Activated CD4-positive, alpha-beta T cell treated with anti-CD3 and anti-CD28 coated beads, Interleukin-2, amount 50 U/mL, for 1 hour (primary cell): ENCODE measurements at regions not wholly inside any gene's neighbourhood (a gene's known extent, or its start where the extent isn't known, plus 50 kb on each side); places are given as distances from the start of the nearest gene placed in this dataset.

ENCODE experiments used
- DNase-seq: peaks from one replicate; pipeline ENCODE4 v3.0.0-alpha.2; 2020

- DNase-seq, result no peak
Observed at GRCh38 chr1:36641776-36642175, 159.1 kb upstream of the CSF3R start.

GRCh38 chr1:36639461-36639860 is 156.7 kb upstream of the CSF3R start:
- no peak for DNase-seq

GRCh38 chr1:36638268-36638667 is 155.6 kb upstream of the CSF3R start:
- no peak for DNase-seq

DNA sequence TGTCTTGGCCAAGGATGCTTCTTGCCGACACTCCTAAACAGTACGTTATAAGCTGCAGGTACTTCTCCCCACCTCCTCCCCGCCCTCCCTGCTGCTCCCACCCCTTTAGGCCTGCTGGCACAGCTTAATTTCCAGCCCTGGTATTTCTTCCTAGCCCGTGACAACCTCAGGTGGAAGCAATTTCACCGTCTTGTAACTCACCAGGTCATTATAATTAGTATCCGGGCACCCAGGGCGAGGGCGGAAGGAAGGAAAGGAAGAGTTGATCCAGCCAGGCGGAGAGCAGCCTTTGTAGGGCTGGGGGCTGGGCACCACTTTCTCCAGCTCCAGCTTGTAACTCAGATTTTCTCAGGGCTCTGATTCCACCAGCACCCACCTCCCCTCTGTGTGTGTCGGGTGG is 153.5 kb upstream of the CSF3R start:
- DNase-seq, result no peak

DNA sequence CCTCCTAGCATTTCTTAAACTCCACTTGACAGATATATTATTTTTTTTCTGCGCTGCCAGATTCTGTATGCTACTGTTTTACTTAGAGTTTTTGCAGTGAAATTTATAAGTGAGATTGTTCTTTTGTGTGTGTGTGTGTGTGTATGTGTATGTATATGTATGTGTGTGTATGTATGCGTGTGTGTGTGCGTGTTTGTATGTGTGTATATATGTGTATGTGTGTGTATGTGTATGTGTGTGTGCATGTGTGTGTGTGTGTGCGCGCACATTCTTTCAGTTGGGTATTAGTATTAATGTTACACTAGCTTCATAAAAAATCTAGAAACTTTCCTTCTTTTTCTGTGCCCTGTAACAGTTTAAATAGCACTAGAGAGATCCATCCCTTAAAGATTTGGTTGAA is 152.6 kb upstream of the CSF3R start:
- DNase-seq, result no peak

GRCh38 chr1:36628804-36629203 is 146.1 kb upstream of the CSF3R start:
- no peak for DNase-seq

DNA sequence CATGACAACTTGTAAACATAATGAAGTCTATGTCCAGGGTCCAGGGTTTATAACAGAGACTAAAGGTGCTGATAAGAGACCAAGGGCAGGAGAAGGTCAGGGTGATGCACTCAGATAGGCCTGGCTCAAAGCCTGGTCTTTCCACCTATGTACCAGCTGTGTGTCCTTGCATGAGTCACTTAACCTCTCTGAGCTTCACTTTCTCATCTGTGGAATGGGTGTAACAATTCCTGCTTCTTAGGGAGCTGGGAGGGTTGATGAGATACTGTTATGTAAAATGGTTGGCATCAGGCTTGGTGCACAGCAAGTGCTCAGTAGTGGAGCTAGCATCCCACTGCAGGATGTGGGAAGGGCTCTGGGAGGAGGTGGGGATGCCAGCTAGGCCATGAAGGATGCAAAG is 143.7 kb upstream of the CSF3R start:
- DNase-seq, result no peak

DNA sequence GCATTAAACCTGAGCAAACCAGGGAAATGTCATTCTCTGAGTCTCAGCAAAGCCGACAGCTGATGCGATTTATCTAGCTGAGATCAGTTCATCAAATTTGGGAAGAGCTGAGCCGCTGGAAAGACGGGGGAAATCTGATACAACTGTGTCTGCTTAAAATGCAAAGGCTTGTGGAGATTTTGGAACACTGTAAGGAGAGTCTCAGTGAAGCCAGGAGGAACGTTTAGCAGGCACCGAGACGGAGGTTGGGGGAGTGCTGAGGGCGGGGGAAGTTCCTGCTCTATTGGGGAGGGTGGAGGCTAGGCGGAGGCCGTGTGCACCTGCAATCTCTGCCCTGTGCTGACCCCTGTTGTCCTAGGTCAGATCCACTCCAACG is 143.2 kb upstream of the CSF3R start:
- no peak for DNase-seq

- no peak for DNase-seq
Observed at GRCh38 chr1:36625253-36625934, 142.7 kb upstream of the CSF3R start.

GRCh38 chr1:36624466-36624865 is 141.8 kb upstream of the CSF3R start:
- DNase-seq, result no peak

DNA sequence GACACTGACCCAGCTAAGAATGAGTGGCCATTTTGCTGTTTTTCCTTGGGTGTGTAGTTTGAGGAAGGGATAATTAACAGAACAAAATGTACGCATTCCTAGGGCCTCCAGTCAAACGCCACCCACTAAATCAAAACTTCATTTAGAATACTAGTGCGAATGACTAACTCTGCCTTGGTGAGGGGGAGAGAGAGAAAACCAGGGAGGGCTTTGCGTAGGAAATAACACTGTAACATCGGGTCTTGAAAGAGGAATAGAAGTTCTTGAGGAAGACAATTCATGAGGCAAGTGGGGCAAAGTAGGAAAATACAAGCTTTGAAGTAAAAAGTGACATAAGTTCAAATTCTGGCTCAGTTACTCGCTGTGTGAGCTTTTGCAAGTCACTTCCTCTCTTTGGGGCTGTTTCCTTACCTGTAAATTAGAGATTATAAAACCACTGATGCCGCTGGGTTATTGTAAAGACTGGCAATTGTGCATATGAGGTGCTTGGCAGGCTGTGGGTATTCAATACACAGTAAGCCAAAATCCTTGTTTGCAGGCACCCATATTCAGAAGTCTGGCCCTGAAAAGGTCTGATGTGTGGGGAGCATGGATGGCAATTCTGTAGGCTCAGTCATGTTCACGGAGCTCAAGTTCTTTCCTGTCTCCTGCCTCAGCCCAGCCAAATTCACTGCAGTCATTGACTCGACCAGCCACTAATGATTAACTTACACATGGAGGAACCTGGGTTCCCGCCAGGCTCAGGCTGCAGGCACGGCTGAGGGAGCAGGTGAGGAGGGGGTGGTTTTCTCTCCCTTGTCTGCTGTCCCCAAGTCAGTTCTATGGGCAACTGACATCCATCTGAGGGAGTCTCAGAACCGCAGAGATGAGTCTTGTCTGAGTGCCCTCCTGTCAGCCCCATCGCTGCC is 140.3 kb upstream of the CSF3R start:
- no peak for DNase-seq

- no peak for DNase-seq
Observed at GRCh38 chr1:36621531-36621930, 138.8 kb upstream of the CSF3R start.

DNA sequence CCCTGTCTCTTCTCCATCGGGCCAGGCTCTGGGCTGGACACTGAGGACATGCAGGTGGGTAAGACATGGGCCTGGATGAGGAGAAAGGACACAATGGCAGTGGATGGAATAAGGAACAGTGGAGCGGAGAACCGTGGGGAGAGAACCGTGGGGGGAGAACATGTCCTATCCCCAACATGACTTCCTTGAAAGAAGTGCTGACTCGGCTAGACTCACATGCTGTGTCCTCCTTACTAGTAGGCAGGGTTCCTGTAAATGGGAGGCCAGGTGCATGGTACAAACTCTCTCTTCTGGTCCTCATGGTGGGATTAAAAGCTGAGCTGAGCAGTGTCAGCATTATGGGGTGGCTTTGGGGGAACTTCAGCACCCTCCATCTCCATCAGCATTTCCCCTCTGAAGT is 137.4 kb upstream of the CSF3R start:
- DNase-seq, result no peak

DNA sequence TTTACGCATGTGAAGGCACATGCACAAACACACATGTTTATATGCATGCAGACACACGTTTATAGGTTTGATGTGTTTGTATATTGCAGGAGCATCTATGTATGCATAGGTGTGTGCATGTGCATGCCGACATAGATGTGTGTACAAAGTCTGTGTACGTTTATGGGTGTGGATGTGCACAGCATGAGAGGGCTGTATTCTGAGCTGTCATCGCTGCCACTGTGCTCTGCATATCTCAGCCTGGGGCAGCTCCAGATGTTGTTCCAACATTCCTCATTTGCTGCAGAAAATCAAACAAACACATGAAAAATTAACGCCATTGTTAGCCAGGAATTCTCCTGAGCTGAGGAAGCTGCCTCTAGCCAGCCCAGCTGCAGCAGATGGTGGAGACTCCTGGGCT is 132.3 kb upstream of the CSF3R start:
- no peak for DNase-seq

DNA sequence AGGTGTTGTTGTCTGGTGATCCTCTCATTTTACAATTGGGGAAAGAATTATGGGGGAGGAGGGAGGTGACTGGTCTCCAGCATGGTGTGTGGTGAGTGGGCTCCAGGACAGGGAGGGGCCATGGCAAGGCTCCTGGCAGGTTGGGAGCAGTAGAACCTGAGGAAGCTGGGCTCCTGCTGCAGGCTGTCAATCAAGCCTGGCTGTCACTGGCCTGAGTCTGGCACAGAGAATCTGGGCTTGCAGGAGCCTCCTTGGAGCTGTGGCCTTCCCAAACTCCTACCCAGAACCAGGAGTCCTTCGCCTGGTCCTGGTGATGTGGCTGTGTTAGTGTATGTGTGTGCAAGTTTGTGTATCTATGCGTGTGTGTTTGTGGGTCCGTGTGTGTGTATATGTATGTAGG is 131.9 kb upstream of the CSF3R start:
- no peak for DNase-seq

GRCh38 chr1:36613721-36614120 is 131.0 kb upstream of the CSF3R start:
- no peak for DNase-seq

DNA sequence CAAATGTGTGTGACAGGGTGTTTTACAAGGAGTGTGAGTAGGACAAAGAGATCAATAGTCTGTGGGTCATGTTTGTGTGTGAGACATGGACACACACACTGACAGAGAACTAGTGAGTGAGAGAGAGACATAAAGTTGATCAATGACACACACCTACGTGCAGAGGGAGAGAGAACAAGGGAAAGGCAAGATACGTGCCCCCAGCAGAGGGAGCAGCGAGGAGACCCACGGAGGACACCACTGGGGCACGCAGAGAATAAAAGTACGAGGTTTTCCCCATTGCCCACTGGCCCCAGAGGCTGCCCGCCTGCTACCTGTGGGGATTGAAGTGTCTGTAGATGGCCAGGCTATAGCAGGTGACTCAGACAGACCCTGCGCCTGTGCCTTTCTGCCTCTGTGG is 130.2 kb upstream of the CSF3R start:
- DNase-seq, result no peak

DNA sequence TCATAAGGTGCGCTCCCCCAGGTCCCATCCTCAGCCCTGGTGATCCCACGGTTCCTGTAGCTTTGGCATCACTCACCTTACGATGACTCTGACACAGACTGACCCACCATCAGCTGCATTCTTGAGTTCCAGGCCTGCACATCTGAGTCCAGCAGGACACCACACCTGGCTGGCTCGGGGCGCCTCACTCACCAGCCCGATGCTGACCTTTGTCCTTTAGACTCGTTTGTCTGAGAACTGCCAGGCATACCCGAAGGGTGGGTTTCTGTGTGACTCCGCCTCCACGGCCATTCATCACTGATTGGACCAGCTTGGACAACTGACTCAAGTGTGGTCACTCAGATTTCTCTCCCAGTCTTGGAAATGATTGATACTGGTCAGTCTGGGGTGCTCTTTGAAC is 129.4 kb upstream of the CSF3R start:
- no peak for DNase-seq

GRCh38 chr1:36609241-36610027 is 126.7 kb upstream of the CSF3R start:
- DNase-seq, result peak; percentile 13

- DNase-seq, result no peak
Observed at GRCh38 chr1:36608272-36608671, 125.6 kb upstream of the CSF3R start.

- DNase-seq, result no peak
Observed at GRCh38 chr1:36607263-36607651, 124.5 kb upstream of the CSF3R start.

DNA sequence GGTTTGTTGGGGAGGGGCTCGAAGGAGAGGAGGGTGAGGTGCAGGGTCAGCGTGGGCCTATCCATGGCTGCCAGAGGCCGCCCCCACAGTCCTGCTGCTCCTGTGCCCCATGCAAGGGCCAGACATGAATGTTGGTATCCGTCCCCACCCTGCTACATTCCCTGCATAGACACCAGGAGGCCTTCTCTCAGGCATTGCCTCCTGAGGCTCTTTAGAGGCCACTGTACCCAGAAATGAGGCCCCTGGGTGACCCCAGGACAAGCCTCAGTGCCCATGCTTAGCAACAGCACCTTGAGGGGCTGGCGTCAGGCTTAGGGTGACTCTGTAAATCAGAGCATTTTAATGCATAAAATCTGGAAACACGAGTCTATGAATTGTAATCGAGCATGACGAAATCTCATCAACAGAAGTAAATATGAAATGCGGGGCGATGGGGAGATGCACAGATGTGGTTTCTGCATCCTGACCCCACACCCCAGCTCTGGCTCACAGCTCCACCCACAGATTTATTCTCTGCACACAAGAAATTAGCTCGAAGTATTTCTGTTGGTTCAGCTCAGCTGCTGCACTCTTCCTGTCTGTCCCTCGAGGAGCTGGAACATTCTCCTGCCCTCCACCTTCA is 124.0 kb upstream of the CSF3R start:
- no peak for DNase-seq

DNA sequence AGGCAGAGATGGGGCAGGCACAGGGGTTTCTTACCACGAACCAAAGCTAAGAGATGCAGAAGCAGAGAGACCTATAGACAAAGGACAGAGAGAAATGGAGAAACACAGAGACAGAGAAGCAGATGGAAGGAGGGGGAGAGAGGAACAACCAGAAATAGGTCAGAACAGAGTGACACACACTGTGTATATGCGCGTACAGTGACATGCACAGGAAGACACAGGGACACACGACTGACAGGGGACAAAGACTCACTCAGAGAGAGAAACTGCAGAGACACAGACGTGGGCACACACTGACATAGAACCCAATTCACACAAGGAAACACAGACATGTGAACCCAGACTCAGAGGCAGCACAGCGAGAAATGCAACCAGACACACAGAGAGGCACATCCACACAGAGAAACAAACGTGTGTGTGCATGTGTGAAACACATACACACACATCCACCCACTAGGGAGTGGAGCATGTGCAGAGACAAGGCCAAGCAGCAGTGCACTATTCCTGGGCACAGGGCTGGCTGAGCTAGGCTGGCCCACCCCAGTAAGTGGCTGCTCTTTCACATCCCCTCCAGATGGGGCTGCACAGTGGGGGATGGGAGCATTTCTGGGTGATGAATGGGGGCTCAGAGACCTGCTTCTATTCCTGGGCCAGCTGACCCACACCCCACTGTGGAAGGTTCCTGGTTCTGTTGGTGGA is 123.4 kb upstream of the CSF3R start:
- DNase-seq, result no peak
